HS-5 (cell line): ENCODE measurements at regions not wholly inside any gene's neighbourhood (a gene's known extent, or its start where the extent isn't known, plus 50 kb on each side); places are given as distances from the start of the nearest gene placed in this dataset.
"Not testable (repeated sequence)": the region's sequence is repeated elsewhere in the genome, so short reads cannot be mapped to it uniquely, and the experiment has no call there.

ENCODE experiments used
- DNase-seq: peaks from one replicate; pipeline ENCODE4 v3.0.0-alpha.2; 2012; ENCODE audit warnings: low read depth

GRCh38 chr14:34172550-34173368 lies 221.9 kb upstream of the EGLN3 start:
- DNase-seq, result no peak

- no peak for DNase-seq
These were observed 221.2 kb upstream of the EGLN3 start for GRCh38 chr14:34172173-34172451.

DNA sequence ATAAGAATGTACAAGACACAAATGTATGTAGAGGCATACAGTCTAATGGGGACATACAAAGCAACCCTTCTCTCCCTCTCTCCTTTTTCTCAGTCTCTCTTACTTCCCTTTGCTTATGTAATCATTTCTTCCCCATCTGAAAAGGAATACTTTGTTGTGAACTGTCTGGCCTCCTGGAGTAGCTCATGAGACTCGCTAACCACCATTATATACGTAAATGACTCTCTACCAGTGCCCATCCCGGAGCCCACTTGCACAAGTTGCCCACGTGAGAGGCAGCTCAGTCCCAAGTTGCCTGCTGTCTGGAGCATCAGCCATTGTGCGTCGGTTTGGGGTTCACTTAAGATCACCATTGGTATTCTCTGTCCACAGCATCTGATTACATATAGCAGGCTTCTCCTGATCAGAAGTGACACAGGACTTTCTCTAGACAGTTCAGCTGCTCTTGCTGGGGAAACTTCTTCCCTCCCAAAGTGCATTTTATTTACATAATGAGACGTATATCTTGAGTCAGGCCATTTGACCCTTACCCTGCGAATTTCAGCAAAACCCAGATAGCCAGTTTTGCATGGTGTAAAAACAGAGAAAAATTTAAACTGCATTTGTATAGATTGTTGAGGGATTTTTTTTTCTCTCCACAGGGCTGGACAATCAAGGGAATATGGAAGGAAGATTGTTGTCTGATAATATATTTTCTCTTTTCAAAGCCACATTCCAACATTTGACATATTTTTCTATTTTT lies 220.7 kb upstream of the EGLN3 start:
- DNase-seq, result no peak

DNA sequence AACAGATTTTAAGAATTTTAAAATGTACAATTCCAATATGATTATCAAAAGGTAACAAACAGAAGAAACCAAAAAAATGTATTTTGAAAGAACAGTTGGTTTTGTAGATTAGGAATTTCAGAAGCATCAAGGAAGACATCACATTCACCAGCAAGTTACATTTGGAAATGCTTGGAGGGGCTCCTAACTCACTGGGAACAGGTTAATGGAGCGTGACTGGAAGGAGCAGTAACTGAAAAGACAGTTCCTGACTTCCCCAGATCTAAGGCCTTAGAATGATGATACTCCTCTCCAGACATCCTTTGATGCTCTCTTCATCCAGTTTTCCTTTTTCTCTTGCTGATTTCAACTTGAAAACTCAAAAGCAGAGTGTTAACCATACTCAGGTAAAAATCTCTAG lies 220.0 kb upstream of the EGLN3 start:
- DNase-seq, result no peak

- no peak for DNase-seq
These were observed 218.7 kb upstream of the EGLN3 start for GRCh38 chr14:34169561-34169960.

DNA sequence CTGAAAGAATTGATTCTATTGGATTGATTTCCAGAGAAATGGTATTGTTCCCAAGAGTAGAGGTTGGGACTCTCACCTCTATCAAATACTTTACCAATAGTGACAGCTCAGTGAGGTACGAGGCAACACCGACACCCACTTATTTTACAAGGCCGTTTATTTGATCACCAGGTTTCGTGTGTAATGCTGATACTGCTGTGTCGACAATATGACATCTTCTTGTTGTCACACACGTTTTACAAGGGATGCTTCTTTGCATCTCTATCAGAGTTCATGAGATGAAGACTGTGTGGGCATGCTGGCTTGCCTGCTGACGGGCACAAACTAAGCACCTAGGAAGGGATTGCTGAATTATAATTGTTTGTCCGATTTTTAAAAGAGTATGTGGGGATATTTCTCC lies 217.8 kb upstream of the EGLN3 start:
- no peak for DNase-seq

DNA sequence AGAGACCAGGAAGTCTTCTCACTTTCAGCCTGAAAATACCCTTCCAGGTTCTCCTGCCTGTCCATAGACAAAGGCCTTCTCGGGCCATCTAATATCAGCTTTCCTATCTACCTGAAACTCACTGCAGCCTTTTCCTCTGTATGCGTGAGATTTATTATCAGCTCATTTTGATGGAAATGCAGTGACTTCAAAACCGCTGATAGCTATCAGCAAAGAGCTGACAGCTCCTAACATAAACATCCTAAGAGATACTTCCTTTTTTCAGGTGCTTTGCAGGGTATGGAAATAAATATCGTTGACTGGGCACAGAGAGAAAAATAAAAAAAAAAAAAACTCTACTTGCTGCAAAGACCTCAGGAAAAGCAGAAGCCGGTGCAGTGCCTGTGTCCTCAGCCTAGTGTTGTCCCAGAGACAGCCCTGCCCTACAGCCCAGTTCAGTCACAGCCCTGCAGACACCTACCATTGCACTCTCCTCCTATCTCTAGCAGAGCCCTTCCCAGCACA lies 215.0 kb upstream of the EGLN3 start:
- no peak for DNase-seq

- no peak for DNase-seq
These were observed 213.4 kb upstream of the EGLN3 start for GRCh38 chr14:34164162-34164864.

- DNase-seq, result no peak
These were observed 210.6 kb upstream of the EGLN3 start for GRCh38 chr14:34161351-34162082.

DNA sequence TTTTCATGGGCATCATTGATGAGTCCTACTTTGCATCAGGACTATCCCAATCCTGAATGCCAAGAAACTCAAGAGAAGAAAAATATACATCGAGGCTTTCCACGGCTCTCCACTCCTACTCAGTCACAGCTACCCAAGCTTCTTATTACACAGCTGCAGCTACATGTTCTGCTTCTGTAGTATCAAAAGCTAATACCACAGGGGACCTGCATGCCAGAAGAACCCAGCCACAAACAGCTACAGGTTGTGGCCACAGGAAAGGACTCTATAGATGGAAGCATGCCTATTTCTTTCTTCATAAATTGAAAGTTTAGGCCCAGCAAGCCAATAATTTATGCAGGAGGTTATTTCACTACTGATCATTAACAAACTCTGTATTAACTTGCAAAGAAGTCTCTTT lies 209.7 kb upstream of the EGLN3 start:
- DNase-seq, result no peak

- no peak for DNase-seq
These were observed 206.8 kb upstream of the EGLN3 start for GRCh38 chr14:34157651-34158050.

GRCh38 chr14:34147461-34147860 lies 196.6 kb upstream of the EGLN3 start:
- no peak for DNase-seq

DNA sequence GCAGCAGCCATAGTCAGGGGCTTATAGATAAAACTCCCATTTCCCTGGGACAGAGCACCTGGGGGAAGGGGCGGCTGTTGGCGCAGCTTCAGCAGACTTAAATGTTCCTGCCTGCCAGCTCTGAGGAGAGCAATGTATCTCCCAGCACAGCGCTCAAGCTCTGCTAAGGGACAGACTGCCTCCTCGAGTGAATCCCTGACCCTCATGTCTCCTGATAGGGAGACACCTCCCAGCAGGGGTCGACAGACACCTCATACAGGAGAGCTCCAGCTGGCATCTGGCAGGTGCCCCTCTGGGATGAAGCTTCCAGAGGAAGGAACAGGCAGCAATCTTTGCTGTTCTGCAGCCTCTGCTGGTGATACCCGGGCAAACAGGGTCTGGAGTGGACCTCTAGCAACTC lies 189.3 kb upstream of the EGLN3 start:
- DNase-seq, result not testable (repeated sequence)

- not testable (repeated sequence) for DNase-seq
These were observed 188.6 kb upstream of the EGLN3 start for GRCh38 chr14:34139160-34140121.

- DNase-seq, result no peak
These were observed 187.3 kb upstream of the EGLN3 start for GRCh38 chr14:34138175-34138574.

GRCh38 chr14:34137001-34137745 lies 186.3 kb upstream of the EGLN3 start:
- DNase-seq, result no peak

DNA sequence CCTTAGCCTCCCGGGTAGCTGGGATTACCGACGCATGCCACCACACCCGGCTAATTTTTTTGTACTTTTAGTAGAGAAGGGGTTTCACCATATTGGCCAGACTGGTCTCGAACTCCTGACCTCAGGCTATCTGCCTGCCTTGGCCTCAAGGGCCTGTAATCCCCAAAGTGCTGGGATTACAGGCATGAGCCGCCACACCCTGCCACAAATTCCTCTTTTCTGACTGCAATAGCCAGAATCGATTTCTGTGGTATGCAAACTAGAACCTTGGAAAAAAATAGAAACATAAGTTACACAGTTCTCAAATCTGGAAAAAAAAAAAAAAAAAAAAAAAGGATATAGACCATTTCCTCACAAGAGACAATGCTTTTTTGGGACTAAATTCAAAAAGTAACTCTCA lies 184.6 kb upstream of the EGLN3 start:
- no peak for DNase-seq

- DNase-seq, result no peak
These were observed 183.6 kb upstream of the EGLN3 start for GRCh38 chr14:34134484-34134883.

GRCh38 chr14:34129927-34130552 lies 179.2 kb upstream of the EGLN3 start:
- DNase-seq, result no peak

- no peak for DNase-seq
These were observed 177.8 kb upstream of the EGLN3 start for GRCh38 chr14:34128665-34129064.
